H1 (cell line): ENCODE measurements at regions not wholly inside any gene's neighbourhood (a gene's known extent, or its start where the extent isn't known, plus 50 kb on each side); places are given as distances from the start of the nearest gene placed in this dataset.

Experiments used
- CTCF ChIA-PET: fragments of 300-600 bp; sonication (Branson Sonifier 250); formaldehyde crosslinking; loops from one replicate; lab custom pipeline; 2021; ENCODE audit not compliant: partially characterized antibody; lab: Charles Lee
- POLR2A ChIA-PET: fragments of 300-600 bp; sonication (Branson Sonifier 250); formaldehyde crosslinking; loops from one replicate; lab custom pipeline; 2021; ENCODE audit warnings: inconsistent platforms; ENCODE audit not compliant: partially characterized antibody; lab: Charles Lee
- DNase-seq, 2 experiments: peaks; one replicate each; pipeline versions ENCODE4 v3.0.0 to v3.0.0-alpha.2; 2010 to 2022; ENCODE audit warnings: low spot score in 2 of 2, low read depth in 1 of 2, mixed read lengths in 1 of 2
- FAIRE-seq: peaks from 2 replicates; lab custom pipeline; 2011; peaks lifted over from hg19 to GRCh38; lab: Jason Lieb, UNC
- H2AFZ ChIP-seq: 2 replicates; pipeline ENCODE4 v1.8.1; 2012; ENCODE audit warnings: low read length, inconsistent platforms
- H2AK5ac ChIP-seq: 2 replicates; pipeline ENCODE4 v1.6.1; 2013; ENCODE audit warnings: low read depth, low read length
- H2BK120ac ChIP-seq: replicated peaks from 2 replicates; pipeline ENCODE3; 2013; ENCODE audit warnings: low read depth, low read length, inconsistent platforms
- H2BK12ac ChIP-seq: 2 replicates; pipeline ENCODE4 v1.6.1; 2013; ENCODE audit warnings: low read depth, low read length
- H2BK15ac ChIP-seq: 2 replicates; pipeline ENCODE4 v1.6.1; 2013; ENCODE audit warnings: low read length
- H2BK20ac ChIP-seq: 2 replicates; pipeline ENCODE4 v1.6.1; 2013; ENCODE audit warnings: low read length
- H2BK5ac ChIP-seq: 2 replicates; pipeline ENCODE4 v1.6.1; 2013; ENCODE audit warnings: low read depth, low read length
- H3K14ac ChIP-seq: 2 replicates; pipeline ENCODE4 v1.6.1; 2013; ENCODE audit warnings: inconsistent platforms; ENCODE audit not compliant: insufficient read length
- H3K18ac ChIP-seq: 2 replicates; pipeline ENCODE4 v1.6.1; 2013; ENCODE audit warnings: low read length; ENCODE audit errors: extremely low read depth
- H3K23ac ChIP-seq: 2 replicates; pipeline ENCODE4 v1.6.1; 2013; ENCODE audit warnings: inconsistent platforms; ENCODE audit not compliant: insufficient read length
- H3K23me2 ChIP-seq: 2 replicates; pipeline ENCODE4 v1.6.1; 2013; ENCODE audit warnings: low read depth, low read length
- H3K27ac ChIP-seq: 2 replicates; pipeline ENCODE4 v1.6.1; 2011; ENCODE audit warnings: low read depth, low read length, inconsistent platforms
- H3K27me3 ChIP-seq, 4 experiments: replicated peaks in 1 of 4; 1 replicate in 1 of 4; 2 replicates in 3 of 4; pipeline versions ENCODE4 v1.6.1 to v1.8.1; 2011 to 2013; ENCODE audit warnings: low read length in 3 of 4, mild to moderate bottlenecking in 3 of 4, inconsistent platforms in 2 of 4, mixed read lengths in 2 of 4, moderate library complexity in 1 of 4; ENCODE audit not compliant: control insufficient read depth in 3 of 4, insufficient read depth in 3 of 4; ENCODE audit errors: extremely low read depth in 1 of 4
- H3K36me3 ChIP-seq, 4 experiments: 2 replicates each; pipeline versions ENCODE4 v1.6.1 to v1.8.1; 2011 to 2013; ENCODE audit warnings: mild to moderate bottlenecking in 4 of 4, low read length in 3 of 4, moderate library complexity in 2 of 4, control low read depth in 1 of 4, inconsistent platforms in 1 of 4; ENCODE audit not compliant: insufficient read depth in 4 of 4, control insufficient read depth in 2 of 4
- H3K4ac ChIP-seq: replicated peaks from 2 replicates; pipeline ENCODE3; 2013; ENCODE audit warnings: low read length, low read depth, mixed read lengths, inconsistent platforms; ENCODE audit not compliant: insufficient read length
- H3K4me1 ChIP-seq, 4 experiments: replicated peaks in 1 of 4; 1 replicate in 1 of 4; 2 replicates in 3 of 4; pipeline versions ENCODE4 v1.6.1 to v1.8.1; 2011 to 2013; ENCODE audit warnings: low read length in 3 of 4, inconsistent platforms in 2 of 4, mixed read lengths in 1 of 4; ENCODE audit not compliant: insufficient read depth in 4 of 4, control insufficient read depth in 3 of 4
- H3K4me2 ChIP-seq, 2 experiments: 2 replicates each; pipeline versions ENCODE4 v1.6.1 to v1.8.1; 2011 to 2013; ENCODE audit warnings: low read depth in 2 of 2, low read length in 2 of 2, control low read depth in 1 of 2, inconsistent platforms in 1 of 2, mild to moderate bottlenecking in 1 of 2; ENCODE audit not compliant: insufficient read depth in 1 of 2
- H3K4me3 ChIP-seq, 4 experiments: fragments of 200-600, 300-600 bp in 1 of 4; sonication (generic), shearing (Covaris generic), sonication (Bioruptor Twin) in 1 of 4; 2 replicates each; pipeline versions ENCODE4 v1.5.1 to v1.8.1; 2011 to 2016; ENCODE audit warnings: low read length in 4 of 4, low read depth in 3 of 4, control low read depth in 2 of 4, inconsistent platforms in 2 of 4, mild to moderate bottlenecking in 2 of 4, mixed read lengths in 1 of 4, moderate library complexity in 1 of 4; ENCODE audit not compliant: insufficient read depth in 2 of 4; ENCODE audit errors: extremely low read depth in 1 of 4
- H3K56ac ChIP-seq: replicated peaks from 2 replicates; pipeline ENCODE3; 2013; ENCODE audit warnings: low read depth, mild to moderate bottlenecking, mixed read lengths, low read length, inconsistent platforms; ENCODE audit not compliant: insufficient read length
- H3K79me1 ChIP-seq: 2 replicates; pipeline ENCODE4 v1.6.1; 2013; ENCODE audit warnings: low read depth, low read length, control low read depth
- H3K79me2 ChIP-seq, 2 experiments: 2 replicates each; pipeline versions ENCODE4 v1.6.1 to v1.8.1; 2012 to 2013; ENCODE audit warnings: low read length in 2 of 2, mild to moderate bottlenecking in 2 of 2, inconsistent platforms in 1 of 2; ENCODE audit not compliant: insufficient read depth in 2 of 2, control insufficient read depth in 1 of 2
- H3K9ac ChIP-seq, 4 experiments: replicated peaks in 1 of 4; 1 replicate in 1 of 4; 2 replicates in 3 of 4; pipeline versions ENCODE4 v1.6.1 to v1.8.1; 2011 to 2013; ENCODE audit warnings: low read depth in 3 of 4, low read length in 3 of 4, control low read depth in 2 of 4, mild to moderate bottlenecking in 2 of 4, moderate library complexity in 2 of 4, inconsistent platforms in 1 of 4; ENCODE audit errors: extremely low read depth in 1 of 4
- H3K9me3 ChIP-seq, 2 experiments: 2 replicates each; pipeline versions ENCODE4 v1.6.1 to v1.8.1; 2012 to 2013; ENCODE audit warnings: mild to moderate bottlenecking in 2 of 2, moderate library complexity in 2 of 2, control low read depth in 1 of 2, inconsistent platforms in 1 of 2, low read depth in 1 of 2, low read length in 1 of 2, mixed read lengths in 1 of 2; ENCODE audit not compliant: insufficient read depth in 2 of 2
- H4K20me1 ChIP-seq, 2 experiments: replicated peaks in 1 of 2; 2 replicates each; pipeline versions ENCODE3 to v1.8.1; 2011 to 2013; ENCODE audit warnings: inconsistent platforms in 2 of 2, low read length in 2 of 2, mild to moderate bottlenecking in 1 of 2; ENCODE audit not compliant: insufficient read depth in 2 of 2, control insufficient read depth in 1 of 2
- H4K5ac ChIP-seq: 2 replicates; pipeline ENCODE4 v1.6.1; 2013; ENCODE audit warnings: low read length, low read depth, mixed read lengths, inconsistent platforms; ENCODE audit not compliant: insufficient read length
- H4K8ac ChIP-seq: 2 replicates; pipeline ENCODE4 v1.8.0; 2013; ENCODE audit warnings: mild to moderate bottlenecking, moderate library complexity, low read length, inconsistent platforms; ENCODE audit not compliant: insufficient read depth; ENCODE audit errors: extremely low read depth
- H4K91ac ChIP-seq: replicated peaks from 2 replicates; pipeline ENCODE3; 2013; ENCODE audit warnings: low read length, mixed read lengths, inconsistent platforms; ENCODE audit not compliant: insufficient read length
- ASH2L ChIP-seq: fragments of 200-600, 300-600 bp; sonication (generic); IDR thresholded peaks from one replicate; pipeline ENCODE4 v1.7.1; 2017; ENCODE audit warnings: low read length
- ATF2 ChIP-seq: IDR thresholded peaks from 2 replicates; pipeline ENCODE4 v1.6.1; 2012; ENCODE audit warnings: low read length, inconsistent platforms
- EGR1 ChIP-seq: IDR thresholded peaks from 2 replicates; pipeline ENCODE4 v1.6.1; 2011; ENCODE audit warnings: low read depth, low read length, borderline replicate concordance
- PHF8 ChIP-seq: fragments of 200-600 bp; sonication (generic); conservative IDR thresholded peaks from 2 replicates; pipeline ENCODE4 v1.7.1; 2012; ENCODE audit warnings: low read depth, mild to moderate bottlenecking, inconsistent platforms, low read length, moderate library complexity
- RNF2 ChIP-seq: fragments of 200-900, 300-1000 bp; sonication (generic); IDR thresholded peaks from 2 replicates; pipeline ENCODE4 v1.7.1; 2016; ENCODE audit warnings: borderline replicate concordance, low read depth, mild to moderate bottlenecking, antibody characterized with exemption, low read length; ENCODE audit not compliant: poor library complexity, severe bottlenecking; ENCODE audit errors: missing control alignments
- SIN3A ChIP-seq, 2 experiments: IDR thresholded peaks in 1 of 2; conservative IDR thresholded peaks in 1 of 2; 2 replicates each; pipeline ENCODE4 v1.6.1; 2011 to 2012; ENCODE audit warnings: low read length in 2 of 2, improper control_type of control experiment in 1 of 2, low read depth in 1 of 2, mild to moderate bottlenecking in 1 of 2
- SIX5 ChIP-seq: IDR thresholded peaks from 2 replicates; pipeline ENCODE4 v1.6.1; 2011; ENCODE audit warnings: mild to moderate bottlenecking, low read depth, low read length
- WGBS, 2 experiments: shearing (Covaris generic) in 1 of 2; methylation state at CpG; one replicate each; pipeline versions ENCODE4 v1.1.6 to v1.1.7; 2013 to 2015; ENCODE audit warnings: low lambda C conversion rate in 2 of 2, mixed read lengths in 2 of 2, inconsistent platforms in 1 of 2, low coverage in 1 of 2, missing lambda C conversion rate in 1 of 2; ENCODE audit not compliant: insufficient replicate concordance in 2 of 2, insufficient coverage in 1 of 2, insufficient read length in 1 of 2; ENCODE audit errors: extremely low coverage in 1 of 2, missing lambda C conversion rate in 1 of 2; 5-methylcytosine and 5-hydroxymethylcytosine counted together
- TF ChIP-seq, protein P1 (sequence below): IDR thresholded peaks from 2 replicates; pipeline ENCODE4 v1.6.1; 2011; ENCODE audit warnings: low read length, improper control_type of control experiment

DNA sequence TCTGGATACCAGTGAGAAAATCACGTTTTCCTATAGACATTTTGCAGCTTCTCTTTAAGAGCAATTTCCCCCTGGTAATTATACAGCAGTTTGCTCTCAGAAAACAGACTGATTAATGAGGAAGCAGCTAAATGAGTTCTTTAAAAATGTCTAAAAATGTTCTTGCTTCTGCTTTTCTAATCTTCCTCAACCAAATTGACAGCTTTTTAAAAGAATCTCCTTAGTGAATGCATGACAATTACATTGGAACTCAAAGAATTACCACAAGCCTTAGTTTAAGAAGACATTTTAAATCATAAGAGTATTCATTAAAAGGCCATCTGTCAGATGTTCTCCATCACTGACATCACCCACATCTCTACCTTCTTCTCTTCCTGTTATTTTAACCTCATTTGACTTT, 135.8 kb upstream of the PLXNC1 start:
- Histone ChIP-seq H3K18ac (no peak overlapping the region), H2BK15ac (no peak overlapping the region), H2BK20ac (no peak overlapping the region), H4K91ac (no peak overlapping the region), H2AFZ (no peak overlapping the region), H3K4me2 (no peak overlapping the region), H3K14ac (no peak overlapping the region), H3K4me3 (no peak overlapping the region), H3K36me3 (no peaks in the 10 kb centered on the region), H3K23me2 (no peaks in the 10 kb centered on the region; the same call in 1 of the 2 replicates), H3K79me2 (no peaks in the 10 kb centered on the region), H2BK12ac (no peak overlapping the region), H3K9me3 (peaks cover 12 to 16% of the 10 kb centered on the region in 2 experiments; a peak in 3 of 4 replicates), H4K5ac (no peak overlapping the region), H3K9ac (no peak overlapping the region), H3K23ac (no peak overlapping the region), H3K27ac (no peak overlapping the region), H2BK5ac (no peak overlapping the region), H3K27me3 (no peaks in the 10 kb centered on the region), H2BK120ac (no peak overlapping the region), H3K79me1 (no peaks in the 10 kb centered on the region), H3K56ac (no peak overlapping the region), H4K8ac (no peak overlapping the region), H3K4ac (no peak overlapping the region), H3K4me1 (peaks cover 0 to 4% (median 3%) of the 10 kb centered on the region in 4 experiments; a peak in 4 of 7 replicates), H4K20me1 (no peaks in the 10 kb centered on the region), H2AK5ac (no peak overlapping the region)
- ChIA-PET CTCF (no interaction called here), POLR2A (no interaction called here)
- no peak for FAIRE-seq
- DNase-seq, result no peak
- WGBS, 2 experiments, result 68% methylated on average over 1 of the region's 1 CpG; no CpG with 5 or more reads in 1 of the 2 experiments
- TF ChIP-seq, protein P1, sequence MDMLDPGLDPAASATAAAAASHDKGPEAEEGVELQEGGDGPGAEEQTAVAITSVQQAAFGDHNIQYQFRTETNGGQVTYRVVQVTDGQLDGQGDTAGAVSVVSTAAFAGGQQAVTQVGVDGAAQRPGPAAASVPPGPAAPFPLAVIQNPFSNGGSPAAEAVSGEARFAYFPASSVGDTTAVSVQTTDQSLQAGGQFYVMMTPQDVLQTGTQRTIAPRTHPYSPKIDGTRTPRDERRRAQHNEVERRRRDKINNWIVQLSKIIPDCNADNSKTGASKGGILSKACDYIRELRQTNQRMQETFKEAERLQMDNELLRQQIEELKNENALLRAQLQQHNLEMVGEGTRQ, result no peak
- TF ChIP-seq PHF8, result no peak
- TF ChIP-seq RNF2, result no peak
- no peak for TF ChIP-seq SIX5
- no peak for TF ChIP-seq EGR1
- no peak for TF ChIP-seq SIN3A (conservative IDR thresholded peaks at IDR 0.05 in 1 of 2, IDR thresholded peaks at IDR 0.05 in 1 of 2; ENCODE audit: low read depth in 1 of 2, low read length in 2 of 2)
- TF ChIP-seq ASH2L, result no peak
- TF ChIP-seq ATF2, result no peak
